ENCODE measurements at regions not wholly inside any gene's neighbourhood (a gene's known extent, or its start where the extent isn't known, plus 50 kb on each side); places are given as distances from the start of the nearest gene placed in this dataset.

DNA sequence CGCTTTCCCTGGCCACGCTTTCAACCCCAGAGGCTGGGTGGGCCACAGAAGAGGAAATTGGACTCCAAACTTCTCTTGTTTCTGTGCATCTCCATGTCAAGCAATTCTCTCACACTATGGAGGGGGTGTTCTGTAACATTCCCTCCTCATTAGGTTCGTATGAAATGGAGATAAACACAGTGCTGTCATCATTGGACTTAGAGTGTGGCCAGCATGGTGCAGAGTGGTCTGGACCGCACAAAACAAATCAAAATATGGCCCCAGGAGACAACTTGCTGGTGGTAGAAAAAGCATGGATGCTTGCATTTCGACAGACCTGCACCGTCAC is 655.2 kb downstream of the BNC2 start:
- TF ChIP-seq, protein P1, sequence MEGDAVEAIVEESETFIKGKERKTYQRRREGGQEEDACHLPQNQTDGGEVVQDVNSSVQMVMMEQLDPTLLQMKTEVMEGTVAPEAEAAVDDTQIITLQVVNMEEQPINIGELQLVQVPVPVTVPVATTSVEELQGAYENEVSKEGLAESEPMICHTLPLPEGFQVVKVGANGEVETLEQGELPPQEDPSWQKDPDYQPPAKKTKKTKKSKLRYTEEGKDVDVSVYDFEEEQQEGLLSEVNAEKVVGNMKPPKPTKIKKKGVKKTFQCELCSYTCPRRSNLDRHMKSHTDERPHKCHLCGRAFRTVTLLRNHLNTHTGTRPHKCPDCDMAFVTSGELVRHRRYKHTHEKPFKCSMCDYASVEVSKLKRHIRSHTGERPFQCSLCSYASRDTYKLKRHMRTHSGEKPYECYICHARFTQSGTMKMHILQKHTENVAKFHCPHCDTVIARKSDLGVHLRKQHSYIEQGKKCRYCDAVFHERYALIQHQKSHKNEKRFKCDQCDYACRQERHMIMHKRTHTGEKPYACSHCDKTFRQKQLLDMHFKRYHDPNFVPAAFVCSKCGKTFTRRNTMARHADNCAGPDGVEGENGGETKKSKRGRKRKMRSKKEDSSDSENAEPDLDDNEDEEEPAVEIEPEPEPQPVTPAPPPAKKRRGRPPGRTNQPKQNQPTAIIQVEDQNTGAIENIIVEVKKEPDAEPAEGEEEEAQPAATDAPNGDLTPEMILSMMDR (IDR thresholded peaks at IDR 0.05), result no peak
- TF ChIP-seq POLR2A (IDR thresholded peaks at IDR 0.05), result no peak

Data from esophagus squamous epithelium (tissue), 4 donors.